HS-27A (cell line): ENCODE measurements at regions not wholly inside any gene's neighbourhood (a gene's known extent, or its start where the extent isn't known, plus 50 kb on each side); places are given as distances from the start of the nearest gene placed in this dataset.
"Not testable (repeated sequence)": the region's sequence is repeated elsewhere in the genome, so short reads cannot be mapped to it uniquely, and the experiment has no call there.

Source experiments
- DNase-seq: peaks from one replicate; pipeline ENCODE4 v3.0.0-alpha.2; 2012; ENCODE audit warnings: low read depth, missing footprints

- DNase-seq, result no peak
Measured at GRCh38 chr7:110483553-110483952, 607.4 kb upstream of the LRRN3 start.

- no peak for DNase-seq
Measured at GRCh38 chr7:110484356-110484755, 606.6 kb upstream of the LRRN3 start.

GRCh38 chr7:110486549-110486948 lies 604.4 kb upstream of the LRRN3 start:
- DNase-seq, result no peak

GRCh38 chr7:110502888-110503465 lies 588.0 kb upstream of the LRRN3 start:
- DNase-seq, result no peak

- DNase-seq, result no peak
Measured at GRCh38 chr7:110507369-110507768, 583.6 kb upstream of the LRRN3 start.

- no peak for DNase-seq
Measured at GRCh38 chr7:110507832-110508231, 583.1 kb upstream of the LRRN3 start.

- DNase-seq, result not testable (repeated sequence)
Measured at GRCh38 chr7:110514975-110515551, 575.9 kb upstream of the LRRN3 start.

GRCh38 chr7:110519851-110520250 lies 571.1 kb upstream of the LRRN3 start:
- DNase-seq, result no peak

- no peak for DNase-seq
Measured at GRCh38 chr7:110521357-110521911, 569.5 kb upstream of the LRRN3 start.

GRCh38 chr7:110522061-110522760 lies 568.7 kb upstream of the LRRN3 start:
- DNase-seq, result no peak

GRCh38 chr7:110522761-110523200 lies 568.1 kb upstream of the LRRN3 start:
- DNase-seq, result no peak

- no peak for DNase-seq
Measured at GRCh38 chr7:110529175-110529574, 561.8 kb upstream of the LRRN3 start.

- DNase-seq, result no peak
Measured at GRCh38 chr7:110531186-110531585, 559.7 kb upstream of the LRRN3 start.

GRCh38 chr7:110534241-110534931 lies 556.5 kb upstream of the LRRN3 start:
- no peak for DNase-seq

GRCh38 chr7:110539216-110539615 lies 551.7 kb upstream of the LRRN3 start:
- DNase-seq, result no peak

- DNase-seq, result no peak
Measured at GRCh38 chr7:110541962-110542361, 549.0 kb upstream of the LRRN3 start.

GRCh38 chr7:110544194-110544593 lies 546.7 kb upstream of the LRRN3 start:
- no peak for DNase-seq

- DNase-seq, result no peak
Measured at GRCh38 chr7:110548372-110548771, 542.6 kb upstream of the LRRN3 start.

GRCh38 chr7:110557136-110557535 lies 533.8 kb upstream of the LRRN3 start:
- no peak for DNase-seq

GRCh38 chr7:110563286-110563685 lies 527.6 kb upstream of the LRRN3 start:
- not testable (repeated sequence) for DNase-seq

- DNase-seq, result no peak
Measured at GRCh38 chr7:110564246-110564645, 526.7 kb upstream of the LRRN3 start.

- DNase-seq, result no peak
Measured at GRCh38 chr7:110568388-110568787, 522.5 kb upstream of the LRRN3 start.

GRCh38 chr7:110568932-110569331 lies 522.0 kb upstream of the LRRN3 start:
- DNase-seq, result no peak
